ENCODE measurements at regions not wholly inside any gene's neighbourhood (a gene's known extent, or its start where the extent isn't known, plus 50 kb on each side); places are given as distances from the start of the nearest gene placed in this dataset.

DNA sequence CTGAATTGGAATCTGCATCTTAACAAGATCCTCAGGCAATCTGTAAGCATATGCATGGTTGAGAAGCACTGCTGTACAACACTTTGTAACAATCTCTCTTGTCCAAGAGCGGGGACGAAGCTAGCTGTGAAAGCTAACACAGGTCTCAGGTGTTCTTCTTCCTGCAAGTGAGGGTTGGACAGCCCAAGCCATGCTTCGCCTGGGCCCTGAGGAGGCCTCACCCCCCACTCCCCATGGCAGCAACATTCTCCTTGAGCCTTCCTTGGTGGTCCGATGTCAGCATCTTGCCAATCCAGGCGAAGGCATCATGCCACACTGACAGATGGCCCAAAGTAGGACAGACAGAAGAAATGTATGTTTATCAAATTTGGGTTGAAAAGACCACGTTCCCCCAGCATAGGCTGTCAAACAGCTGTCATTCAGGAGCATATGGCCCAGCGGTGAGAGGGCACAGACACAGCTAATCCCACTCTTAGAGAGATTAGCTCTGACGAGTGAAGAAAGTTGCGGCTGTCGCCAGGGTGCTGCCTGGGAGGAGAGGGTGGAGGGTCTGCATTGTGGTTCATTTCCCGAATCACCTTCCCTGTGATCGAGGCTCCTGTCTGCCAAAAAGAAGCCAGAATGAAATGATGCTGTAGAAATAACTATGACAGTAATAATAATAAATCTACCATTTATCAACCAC, 344.7 kb downstream of the MYCN start:
- Histone ChIP-seq H3K4ac (ENCODE audit: low read depth, low read length) (no peak overlapping the region), H4K91ac (ENCODE audit: insufficient read length, low read depth, low read length) (no peak overlapping the region), H3K23me2 (ENCODE audit: insufficient read length, low read depth, low read length, poor library complexity, severe bottlenecking) (no peaks in the 10 kb centered on the region), H3K9ac (ENCODE audit: extremely low read depth, insufficient read length, low read length) (no peak overlapping the region), H2BK5ac (ENCODE audit: insufficient read length, low read length) (no peak overlapping the region), H2BK15ac (ENCODE audit: low read depth, low read length) (no peak overlapping the region), H3K56ac (ENCODE audit: insufficient read length, low read depth, low read length) (no peak overlapping the region), H3K23ac (ENCODE audit: insufficient read length, low read depth, low read length) (no peak overlapping the region), H3K4me1 (ENCODE audit: insufficient read depth, low read length) (no peaks in the 10 kb centered on the region; the same call in 1 of the 2 replicates), H3K79me1 (ENCODE audit: insufficient read depth, low read depth, low read length, poor library complexity, severe bottlenecking) (no peaks in the 10 kb centered on the region), H3K14ac (ENCODE audit: insufficient read depth, low read length) (no peak overlapping the region), H3K27me3 (ENCODE audit: insufficient read depth, low read length) (no peaks in the 10 kb centered on the region), H2BK20ac (ENCODE audit: low read depth, low read length, poor library complexity, severe bottlenecking) (no peak overlapping the region), H3K9me3 (ENCODE audit: control insufficient read depth, low read depth, low read length) (no peaks in the 10 kb centered on the region), H4K20me1 (ENCODE audit: control insufficient read depth, insufficient read depth, insufficient read length) (no peaks in the 10 kb centered on the region), H4K5ac (ENCODE audit: insufficient read length, low read depth, low read length) (no peak overlapping the region), H4K8ac (replicated peaks; ENCODE audit: insufficient read length, low read depth, low read length) (no peak overlapping the region), H2AK5ac (ENCODE audit: insufficient read length, low read length) (no peak overlapping the region), H3K79me2 (ENCODE audit: insufficient read depth, low read length) (no peaks in the 10 kb centered on the region), H3K18ac (ENCODE audit: insufficient read length, low read depth, low read length) (no peak overlapping the region), H2AFZ (ENCODE audit: low read length) (no peak overlapping the region), H3K4me2 (ENCODE audit: insufficient read depth, insufficient read length, low read length) (no peak overlapping the region), H2BK120ac (ENCODE audit: low read depth, low read length, poor library complexity, severe bottlenecking) (no peak overlapping the region), H3K27ac (ENCODE audit: insufficient read length, low read depth, low read length) (no peak overlapping the region), H3T11ph (ENCODE audit: low read length) (no peak overlapping the region), H2BK12ac (ENCODE audit: insufficient read length, low read depth, low read length) (no peak overlapping the region)
- Mint-ChIP-seq H3K27me3 (ENCODE audit: low read depth) (no peaks in the 10 kb centered on the region; the same call in none of the 2 replicates), H3K9me3 (no peaks in the 10 kb centered on the region; a peak in 2 of 5 replicates), H3K4me3 (no peak overlapping the region), H3K36me3 (ENCODE audit: insufficient read depth in 1 of 3, low read depth in 3 of 3) (no peaks in the 10 kb centered on the region; a peak in 1 of 7 replicates), H3K27ac (no peak overlapping the region), H3K4me1 (peaks cover 7 to 11% of the 10 kb centered on the region in 2 experiments)
- no CpG with 5 or more reads among the region's 12 CpGs for WGBS (ENCODE audit: extremely low coverage, insufficient read length, low lambda C conversion rate)
- TF ChIP-seq, protein P1, sequence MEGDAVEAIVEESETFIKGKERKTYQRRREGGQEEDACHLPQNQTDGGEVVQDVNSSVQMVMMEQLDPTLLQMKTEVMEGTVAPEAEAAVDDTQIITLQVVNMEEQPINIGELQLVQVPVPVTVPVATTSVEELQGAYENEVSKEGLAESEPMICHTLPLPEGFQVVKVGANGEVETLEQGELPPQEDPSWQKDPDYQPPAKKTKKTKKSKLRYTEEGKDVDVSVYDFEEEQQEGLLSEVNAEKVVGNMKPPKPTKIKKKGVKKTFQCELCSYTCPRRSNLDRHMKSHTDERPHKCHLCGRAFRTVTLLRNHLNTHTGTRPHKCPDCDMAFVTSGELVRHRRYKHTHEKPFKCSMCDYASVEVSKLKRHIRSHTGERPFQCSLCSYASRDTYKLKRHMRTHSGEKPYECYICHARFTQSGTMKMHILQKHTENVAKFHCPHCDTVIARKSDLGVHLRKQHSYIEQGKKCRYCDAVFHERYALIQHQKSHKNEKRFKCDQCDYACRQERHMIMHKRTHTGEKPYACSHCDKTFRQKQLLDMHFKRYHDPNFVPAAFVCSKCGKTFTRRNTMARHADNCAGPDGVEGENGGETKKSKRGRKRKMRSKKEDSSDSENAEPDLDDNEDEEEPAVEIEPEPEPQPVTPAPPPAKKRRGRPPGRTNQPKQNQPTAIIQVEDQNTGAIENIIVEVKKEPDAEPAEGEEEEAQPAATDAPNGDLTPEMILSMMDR (conservative IDR thresholded peaks at IDR 0.05): no peak
- DNase-seq: no peak

All from H9 (cell line).